HG03571 (cell line): ENCODE measurements at regions not wholly inside any gene's neighbourhood (a gene's known extent, or its start where the extent isn't known, plus 50 kb on each side); places are given as distances from the start of the nearest gene placed in this dataset.

Experiments
- ATAC-seq: cut with Tn5 transposase; IDR thresholded peaks from one replicate; pipeline ENCODE4 v1.9.1; 2021; ENCODE audit not compliant: unreplicated experiment

DNA sequence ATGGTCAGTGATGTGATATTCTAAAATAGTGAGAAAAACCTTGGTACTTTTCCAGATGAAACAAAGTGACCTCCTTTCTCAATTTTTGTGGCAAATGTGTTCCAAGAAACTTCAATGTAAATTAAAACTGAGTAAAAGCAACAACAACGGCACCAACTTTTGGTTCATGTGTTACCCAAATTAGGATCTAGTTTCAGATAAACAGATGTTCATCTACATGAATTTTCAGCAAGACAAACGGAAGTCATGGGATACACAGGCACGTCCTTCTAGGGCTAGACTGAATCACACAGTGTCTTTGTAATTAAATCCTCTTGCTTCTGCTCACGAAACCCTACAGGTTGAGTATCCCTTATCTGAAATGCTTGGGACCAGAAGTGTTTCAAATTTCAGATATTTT is 915.2 kb downstream of the TFAP2A start:
- ATAC-seq = no peak

- ATAC-seq = no peak
Observed at GRCh38 chr6:9496837-9497236, 918.0 kb downstream of the TFAP2A start.

DNA sequence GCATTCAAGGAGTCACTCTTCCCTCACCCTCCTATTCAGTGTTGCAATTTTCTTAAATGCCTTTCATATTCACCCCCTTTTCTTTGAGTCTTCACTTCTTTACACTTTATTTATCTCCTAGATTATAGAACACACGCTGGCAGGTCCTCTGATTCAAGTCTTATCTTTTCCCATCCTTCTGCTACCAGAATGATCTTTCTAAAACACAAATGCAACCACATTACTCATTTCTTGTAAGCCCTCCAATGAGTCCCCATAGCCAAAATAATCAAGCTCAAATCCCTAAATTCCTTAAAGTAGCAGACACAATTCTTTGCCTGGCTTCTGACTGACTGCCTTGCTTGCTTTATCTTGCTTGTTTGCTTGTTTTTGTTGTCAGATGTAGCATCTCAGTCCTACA is 920.0 kb downstream of the TFAP2A start:
- ATAC-seq = no peak

GRCh38 chr6:9492790-9493189 is 922.1 kb downstream of the TFAP2A start:
- no peak for ATAC-seq

GRCh38 chr6:9487128-9487527 is 927.7 kb downstream of the TFAP2A start:
- ATAC-seq = no peak

- ATAC-seq = no peak
Observed at GRCh38 chr6:9485992-9486391, 928.9 kb downstream of the TFAP2A start.

- ATAC-seq = no peak
Observed at GRCh38 chr6:9484686-9485085, 930.2 kb downstream of the TFAP2A start.

DNA sequence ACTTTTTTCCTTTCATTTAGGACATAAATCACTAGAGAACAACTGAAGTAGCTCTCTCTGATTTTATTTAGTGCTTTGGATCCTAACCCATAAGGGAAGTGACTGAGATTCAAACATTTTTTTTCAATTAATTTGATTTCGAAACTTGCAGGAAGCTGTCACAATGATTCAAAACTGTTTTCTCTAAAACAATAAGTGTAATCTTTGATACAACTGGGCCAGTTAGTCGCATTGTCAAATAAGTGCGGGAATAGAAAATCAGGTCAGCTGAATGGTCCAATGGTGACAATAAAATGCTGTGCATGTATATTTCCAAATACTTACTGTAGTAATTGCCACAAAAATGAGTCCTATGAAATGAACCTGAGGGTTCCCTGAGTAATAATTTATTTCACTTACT is 930.8 kb downstream of the TFAP2A start:
- ATAC-seq = no peak

DNA sequence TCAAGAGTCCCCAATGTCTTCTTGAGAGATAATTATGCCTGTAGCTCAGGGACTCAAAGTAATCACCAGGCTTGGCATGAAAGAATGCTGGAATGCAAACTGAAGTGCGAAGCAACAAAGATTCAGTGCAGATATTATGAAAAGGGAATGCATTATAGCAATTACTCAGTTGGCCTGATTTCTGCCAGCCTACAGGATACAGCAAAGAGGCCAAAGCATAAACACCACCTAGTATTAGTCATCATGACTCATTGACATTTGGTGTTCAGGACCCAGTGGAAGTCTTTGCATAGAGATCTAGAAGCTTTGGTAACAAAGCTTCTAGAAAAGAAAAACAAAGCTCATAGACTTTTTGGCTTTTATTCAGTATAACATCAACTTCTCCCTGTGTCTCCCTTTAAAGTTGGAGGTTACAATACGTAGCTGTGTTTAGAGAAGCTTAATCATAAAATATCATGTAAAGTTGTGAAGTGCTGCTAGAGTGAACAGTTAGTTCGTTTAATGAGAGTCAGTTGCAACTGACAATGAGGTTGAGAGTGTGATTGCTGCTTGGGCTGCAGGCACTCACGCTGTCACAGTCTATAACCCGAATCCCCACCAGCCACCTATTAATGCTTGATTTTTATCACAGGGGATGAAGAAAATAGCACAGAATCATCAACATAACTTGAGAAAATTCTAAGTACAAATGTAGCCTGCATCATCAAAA is 932.7 kb downstream of the TFAP2A start:
- ATAC-seq = no peak

GRCh38 chr6:9481292-9482029 is 933.4 kb downstream of the TFAP2A start:
- no peak for ATAC-seq

DNA sequence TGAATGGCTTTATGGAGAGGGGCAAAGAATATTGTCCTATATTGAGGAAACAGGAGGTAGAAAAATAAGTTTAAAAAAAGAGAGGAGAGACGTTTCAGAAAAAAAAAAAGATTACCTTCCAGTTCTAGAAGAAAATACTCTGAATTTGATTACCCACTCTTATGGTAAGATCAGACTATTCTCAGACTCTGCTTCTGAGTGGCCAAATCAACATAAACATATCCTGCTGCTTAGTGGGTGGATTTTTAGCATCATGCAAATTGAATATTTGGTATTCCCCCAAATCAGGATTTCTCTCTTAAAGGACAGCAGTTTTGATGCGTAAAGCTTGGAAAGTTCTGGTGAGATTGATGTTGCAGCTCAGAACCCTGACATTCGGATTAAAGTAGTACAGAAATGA is 946.6 kb downstream of the TFAP2A start:
- no peak for ATAC-seq

DNA sequence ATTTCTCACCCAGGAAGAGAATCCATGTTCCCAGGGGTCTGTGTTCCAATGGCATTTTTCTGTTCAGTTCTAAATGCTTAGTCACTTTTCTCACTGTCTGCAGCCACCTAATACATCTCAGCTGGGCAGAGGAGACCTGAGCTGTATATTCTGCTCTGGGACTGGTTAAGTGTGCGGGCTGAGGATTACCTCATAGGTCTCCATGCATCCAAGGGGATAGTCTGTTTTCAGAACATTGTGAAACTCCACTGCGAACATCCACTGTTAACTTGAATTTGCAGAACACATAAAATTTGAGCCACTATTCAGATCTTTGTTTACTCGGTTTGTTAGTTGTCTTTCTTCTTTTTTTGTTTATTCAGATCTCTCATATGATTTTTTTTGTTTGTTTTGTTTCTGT is 947.1 kb downstream of the TFAP2A start:
- ATAC-seq = no peak

DNA sequence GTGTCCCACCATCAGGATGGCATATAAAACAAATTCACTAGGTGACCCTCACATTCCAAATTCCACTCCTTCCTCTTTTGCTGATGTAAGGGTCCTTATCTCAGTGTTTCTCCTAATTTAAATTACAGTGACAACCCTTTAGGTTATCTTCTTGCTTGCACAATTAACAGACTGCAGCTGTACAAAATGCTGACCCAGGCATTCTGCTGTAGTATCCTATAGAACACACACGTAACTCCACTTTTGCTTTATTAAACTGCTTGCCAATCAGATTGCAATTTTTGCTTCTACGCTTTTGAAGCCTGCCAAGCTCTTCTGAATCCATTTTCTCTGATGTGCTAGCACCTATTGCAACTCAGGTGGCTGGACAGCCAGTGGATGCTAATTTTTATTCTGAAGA is 950.3 kb downstream of the TFAP2A start:
- ATAC-seq = no peak

DNA sequence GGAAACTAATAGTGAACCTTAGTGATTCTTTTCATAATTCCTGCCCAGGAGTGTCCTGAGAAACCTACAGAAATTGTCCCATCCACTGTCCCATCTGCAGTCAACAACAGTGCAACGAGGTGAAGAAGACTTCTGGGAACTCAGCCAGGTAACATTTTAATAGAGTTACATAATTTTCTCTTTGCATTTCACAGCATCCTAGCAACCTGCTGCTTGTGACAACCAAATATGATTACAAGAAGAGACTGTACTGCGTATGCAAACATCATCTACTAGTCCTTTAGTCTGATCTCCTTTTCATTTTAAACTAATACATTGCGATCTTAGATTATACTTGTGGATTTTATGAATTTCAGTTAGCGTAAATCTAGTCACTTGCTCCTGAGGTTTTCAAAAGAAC is 951.6 kb downstream of the TFAP2A start:
- no peak for ATAC-seq

DNA sequence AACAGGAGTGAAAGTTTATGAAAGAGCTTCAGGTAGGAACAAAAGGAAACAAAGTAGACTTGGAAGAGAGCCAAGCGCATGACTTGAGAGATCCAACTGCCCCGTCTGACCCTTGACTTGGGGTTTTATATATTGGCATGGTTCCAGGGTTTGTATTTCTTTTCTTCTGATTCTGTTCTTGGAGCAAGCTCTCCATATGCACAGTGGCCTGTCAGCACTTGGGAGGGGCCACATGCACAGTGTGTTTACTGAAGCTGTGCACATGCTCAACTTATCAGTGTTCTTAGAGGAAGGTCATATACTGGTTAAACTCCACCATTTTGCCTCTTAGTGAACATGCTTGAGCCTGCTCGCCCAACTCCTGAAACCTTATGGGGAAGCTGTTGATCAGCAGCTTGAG is 953.7 kb downstream of the TFAP2A start:
- no peak for ATAC-seq

DNA sequence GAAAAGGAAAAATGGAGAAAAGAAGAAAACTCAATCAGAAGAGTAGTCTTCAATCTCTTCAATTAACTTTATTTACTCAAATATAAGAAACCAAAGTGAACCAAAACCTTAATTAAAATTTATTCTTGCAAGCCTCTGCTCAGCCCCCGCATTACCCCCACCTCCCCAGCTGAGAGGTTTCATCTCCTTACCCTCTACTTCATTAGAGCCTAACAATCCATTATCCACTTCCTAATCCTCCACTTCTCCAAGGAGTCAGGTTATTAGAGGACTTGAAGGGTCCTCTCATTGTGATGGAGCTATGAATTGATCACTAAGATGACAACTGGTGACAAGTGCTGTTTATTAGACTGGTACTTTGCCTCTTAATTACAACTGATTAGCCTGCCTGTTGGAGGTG is 956.5 kb downstream of the TFAP2A start:
- no peak for ATAC-seq

DNA sequence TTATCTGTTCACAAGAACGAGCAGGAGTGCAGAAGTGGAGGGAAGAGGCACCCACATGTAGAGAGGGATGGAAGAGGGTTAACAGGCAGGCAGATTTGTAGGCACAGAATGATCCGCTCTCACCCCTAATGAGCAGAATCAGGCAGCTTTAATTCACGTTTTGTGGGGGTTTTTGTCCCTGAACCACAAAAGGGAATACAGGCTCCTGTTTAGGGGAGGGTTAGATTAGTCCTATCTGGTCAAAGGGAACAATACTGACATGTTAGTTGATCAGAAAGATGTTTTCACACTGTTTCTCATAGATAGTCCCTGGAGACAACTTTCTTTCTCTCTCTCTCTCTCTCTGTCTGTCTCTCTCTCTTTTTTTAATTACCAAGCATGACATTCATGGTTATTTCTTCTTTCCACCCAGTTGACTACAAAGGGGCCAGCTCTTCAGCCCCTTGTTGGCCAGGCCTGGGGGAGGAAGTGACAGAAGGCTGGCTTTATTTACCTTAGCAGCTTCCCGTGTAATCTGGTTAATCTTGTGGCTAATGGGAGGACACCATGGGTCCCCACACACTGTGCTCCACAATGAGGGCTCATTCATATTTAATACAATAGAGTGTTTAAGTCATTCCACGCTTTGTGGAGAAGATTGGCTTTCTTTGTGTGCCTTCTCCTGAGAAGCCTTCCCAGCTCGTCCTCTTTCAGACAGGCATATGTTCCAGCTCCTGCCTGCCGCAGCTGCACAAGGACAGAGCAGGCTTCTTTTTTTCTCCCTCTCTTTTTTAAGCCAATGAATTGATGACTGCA is 958.8 kb downstream of the TFAP2A start:
- no peak for ATAC-seq

DNA sequence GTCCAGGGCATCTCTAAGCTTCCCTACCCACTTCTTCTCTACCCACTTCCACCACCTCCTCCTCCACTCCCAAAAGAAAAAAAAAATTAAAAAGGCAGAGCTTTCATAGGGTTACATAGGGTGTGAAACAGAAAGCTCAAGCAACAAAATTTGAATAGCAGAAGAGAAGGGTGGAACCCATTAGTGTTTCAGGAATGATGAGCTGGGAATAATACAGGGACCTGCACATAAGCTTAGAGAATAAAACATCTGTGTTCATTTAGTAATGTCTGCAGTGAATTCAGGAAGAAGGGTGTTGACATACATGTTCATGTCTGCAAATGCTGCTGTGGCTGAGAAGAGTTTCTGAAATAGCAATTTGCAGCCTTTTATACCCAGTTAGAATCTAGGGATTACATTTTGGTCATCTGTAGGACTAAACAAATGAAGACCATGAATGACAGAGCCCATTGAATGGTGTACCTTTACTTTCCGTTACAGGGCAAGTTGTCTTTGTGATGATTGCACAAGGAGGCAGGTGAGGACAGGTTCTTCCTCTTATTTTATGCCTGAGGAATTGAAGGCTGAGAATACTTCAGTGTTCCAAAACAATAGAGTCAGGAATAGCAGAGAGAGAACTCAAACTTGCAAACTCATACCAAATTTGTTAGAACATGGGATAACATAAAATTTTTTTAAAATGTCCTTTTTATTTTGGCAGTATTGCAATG is 975.1 kb downstream of the TFAP2A start:
- no peak for ATAC-seq

GRCh38 chr6:9437836-9438235 is 977.0 kb downstream of the TFAP2A start:
- no peak for ATAC-seq

- no peak for ATAC-seq
Observed at GRCh38 chr6:9435281-9435680, 979.6 kb downstream of the TFAP2A start.

DNA sequence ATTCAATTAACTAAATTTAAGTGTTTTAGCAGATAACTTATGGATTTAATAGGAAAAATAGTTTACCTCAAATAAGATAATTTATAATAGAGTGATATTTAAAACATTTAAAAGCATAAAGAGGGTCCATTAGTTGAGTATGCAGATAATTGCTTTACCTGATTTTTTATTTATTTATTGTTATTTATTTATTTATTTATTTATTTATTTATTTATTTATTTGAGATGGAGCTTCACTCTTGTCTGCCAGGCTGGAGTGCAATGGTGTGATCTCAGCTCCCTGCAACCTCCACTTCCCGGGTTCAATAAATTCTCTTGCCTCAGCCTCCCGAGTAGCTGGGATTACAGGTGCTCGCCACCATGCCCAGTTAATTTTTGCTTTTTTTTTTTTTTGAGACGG is 982.9 kb downstream of the TFAP2A start:
- no peak for ATAC-seq
